ENCODE measurements at regions not wholly inside any gene's neighbourhood (a gene's known extent, or its start where the extent isn't known, plus 50 kb on each side); places are given as distances from the start of the nearest gene placed in this dataset.

DNA sequence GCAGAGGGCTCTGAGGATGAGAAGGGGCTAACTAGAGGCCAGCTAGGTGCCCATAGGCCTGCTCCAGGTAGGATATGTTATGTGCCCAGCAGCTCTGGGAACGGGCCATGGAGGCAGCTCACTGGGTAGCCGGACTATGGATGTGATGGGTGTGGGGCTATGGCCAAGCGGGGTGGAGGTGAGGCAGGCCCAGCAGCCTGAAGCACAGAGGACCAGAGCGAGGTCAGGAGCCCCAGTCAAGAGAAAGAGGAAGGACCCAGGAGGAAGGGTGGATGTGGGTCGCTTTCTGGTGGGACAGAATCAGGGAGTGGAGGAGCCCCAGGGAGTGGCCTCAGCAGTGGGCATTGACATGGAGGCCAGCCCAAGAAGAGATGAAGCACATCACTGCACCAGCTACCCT lies 117.9 kb upstream of the MLN start:
- DNase-seq: no peak

DNA sequence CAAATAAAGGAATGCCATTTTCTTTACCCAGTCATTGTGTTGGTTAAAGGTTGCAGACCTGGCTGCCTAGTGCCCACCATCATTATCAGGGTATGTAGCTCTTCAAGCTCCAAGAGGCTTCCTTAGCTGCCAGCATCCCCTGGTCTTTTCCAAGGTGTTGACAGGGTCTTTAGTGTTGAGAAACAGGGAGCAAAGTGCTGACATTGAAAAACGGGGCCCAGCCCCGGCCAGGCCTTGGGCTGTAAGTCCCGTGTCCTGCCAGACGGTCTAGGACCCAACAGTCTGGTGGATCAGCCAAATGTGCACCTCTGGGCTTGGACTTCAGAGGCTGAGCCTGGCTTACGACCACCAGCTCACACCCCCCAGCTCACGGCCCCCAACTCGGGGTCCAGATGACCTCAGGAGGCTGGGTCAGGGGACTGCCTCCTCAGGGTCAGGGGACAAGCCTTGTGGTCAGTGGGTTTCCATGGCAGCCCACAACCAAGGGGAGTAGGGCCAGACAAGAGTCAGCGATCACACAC lies 114.4 kb upstream of the MLN start:
- no peak for DNase-seq

DNA sequence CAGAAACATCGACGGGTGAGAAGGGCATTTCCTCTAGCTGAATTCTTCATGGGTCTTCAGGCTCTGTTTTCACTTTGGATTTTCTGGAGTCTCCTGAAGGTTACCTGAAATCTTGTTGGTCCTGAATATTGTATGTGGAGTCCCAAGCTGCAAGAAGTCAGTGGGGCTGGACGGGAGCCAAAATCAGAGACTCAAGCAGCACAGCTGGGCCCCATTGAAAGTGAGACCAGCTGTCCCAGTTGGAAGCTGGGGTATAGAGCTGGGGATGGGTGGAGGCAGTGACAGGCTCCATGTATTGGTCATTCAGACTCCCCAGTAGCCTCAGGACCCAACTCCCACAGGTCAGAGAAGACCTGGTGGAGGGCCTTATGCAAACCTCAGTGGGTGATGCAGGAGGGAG lies 111.3 kb upstream of the MLN start:
- DNase-seq: no peak

DNA sequence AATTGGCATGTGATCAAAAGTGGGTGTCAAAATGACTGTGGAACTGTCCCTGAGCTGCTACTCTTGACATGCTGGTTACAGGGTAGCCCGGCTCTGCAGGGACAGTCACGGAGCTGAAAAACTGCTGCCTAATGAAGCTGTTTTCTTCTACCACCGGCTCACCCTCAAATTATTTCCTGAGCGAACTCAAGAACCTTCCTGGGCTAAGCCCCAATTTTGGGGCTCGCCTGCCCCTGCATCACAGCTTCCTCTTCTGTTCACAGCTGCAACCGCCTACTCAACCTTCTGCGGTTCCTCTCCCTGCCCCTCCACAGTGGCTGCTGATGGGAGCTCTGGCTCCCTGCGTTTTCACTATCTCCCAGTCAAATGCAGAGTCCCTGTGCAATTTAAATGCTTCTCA lies 110.8 kb upstream of the MLN start:
- DNase-seq: peak; percentile 78

DNA sequence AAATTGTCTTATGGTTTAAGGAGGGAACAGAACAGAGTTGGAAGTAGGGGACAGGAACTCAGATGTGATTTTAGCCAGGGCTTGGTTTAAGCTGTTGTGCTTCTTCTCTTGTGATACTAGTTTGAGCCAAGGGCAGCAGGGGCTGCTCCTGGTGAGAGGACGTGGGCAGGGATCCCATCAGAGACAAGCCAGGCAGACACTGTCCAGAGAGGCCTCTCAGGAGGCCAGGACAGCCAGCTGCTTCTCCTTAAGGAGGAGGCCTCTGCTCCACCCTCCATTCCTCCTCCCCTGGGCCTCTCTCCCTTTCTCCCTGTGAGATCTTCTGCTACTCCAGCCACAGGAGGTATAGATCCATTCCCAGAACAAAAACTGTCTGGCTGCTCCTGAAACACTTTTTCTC lies 108.4 kb upstream of the MLN start:
- no peak for DNase-seq

DNA sequence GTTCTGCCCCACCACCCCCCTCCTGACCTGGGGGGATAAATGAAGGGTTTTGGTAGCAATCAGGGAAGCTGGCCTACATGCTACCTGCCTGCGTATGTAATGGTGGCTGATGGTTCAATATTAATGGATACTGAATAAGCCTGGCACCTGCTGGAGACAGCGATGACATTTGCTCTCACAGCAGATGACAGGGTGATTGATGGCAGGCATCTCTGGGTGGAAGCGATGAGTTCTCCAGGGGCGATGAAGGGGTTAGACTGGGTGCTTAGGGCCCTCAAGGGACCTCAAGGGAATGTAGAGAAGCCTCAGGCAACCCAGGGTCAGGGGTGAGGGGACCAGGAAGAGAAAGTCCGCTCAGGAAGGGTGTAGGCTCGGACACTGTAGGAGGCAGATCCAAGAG lies 107.7 kb upstream of the MLN start:
- DNase-seq: no peak

DNA sequence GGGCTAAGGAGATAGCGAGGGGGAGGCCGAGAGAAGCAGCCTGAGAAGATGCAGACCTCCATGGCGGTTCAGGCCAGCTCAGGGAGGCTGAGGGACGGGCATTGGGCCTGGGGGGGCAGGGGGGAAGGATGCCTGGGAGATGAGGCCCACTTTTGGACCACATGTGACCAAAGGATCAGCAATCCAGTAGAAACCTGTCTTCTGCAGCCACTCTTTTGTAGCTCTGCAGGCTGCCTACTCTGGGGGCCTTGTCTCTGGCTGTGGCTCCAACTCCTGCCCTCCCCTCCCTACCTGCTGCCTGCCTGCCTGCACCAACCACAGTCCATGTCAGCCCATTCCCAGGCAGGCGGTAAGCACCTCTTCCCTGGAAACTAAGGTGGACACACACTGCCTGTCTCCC lies 106.8 kb upstream of the MLN start:
- DNase-seq: no peak

DNA sequence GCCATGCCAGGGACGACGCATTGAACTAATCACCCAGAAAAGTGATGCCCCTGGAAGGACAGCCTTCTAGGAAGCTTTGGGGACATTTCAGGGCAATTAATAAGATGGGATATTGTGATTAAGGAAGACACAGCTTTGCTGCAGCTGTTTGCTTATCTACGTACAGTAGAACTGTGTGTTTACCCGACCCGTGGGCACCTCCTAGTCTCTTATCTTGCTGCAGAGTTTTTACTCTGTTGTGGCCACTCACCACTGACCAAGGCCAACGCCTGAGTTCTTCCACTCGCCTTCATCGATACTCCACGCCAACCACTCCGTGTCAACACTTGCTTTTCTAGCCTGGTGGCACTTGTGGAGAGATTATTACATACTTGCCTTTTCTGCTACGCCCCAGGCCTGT lies 105.9 kb upstream of the MLN start:
- DNase-seq: peak; percentile 27

DNA sequence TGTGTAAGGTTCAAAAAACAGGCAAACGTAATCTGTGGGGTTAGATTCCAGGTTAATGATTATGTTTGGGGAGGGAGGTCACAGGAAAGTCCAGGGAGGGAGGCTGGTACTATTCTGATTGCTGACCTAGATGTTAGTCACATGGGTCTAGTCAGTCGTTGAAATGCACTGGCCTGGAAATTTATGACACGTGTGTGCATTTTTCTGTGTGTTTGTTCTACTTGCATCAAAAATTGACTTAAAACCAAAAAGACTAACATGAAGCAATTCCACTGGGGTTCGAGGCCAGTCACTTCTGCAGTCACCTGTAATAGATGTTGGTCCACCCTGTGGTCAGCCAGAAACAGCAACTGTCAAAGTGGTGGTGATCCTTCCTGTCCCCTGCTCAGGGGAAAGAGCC lies 104.2 kb upstream of the MLN start:
- no peak for DNase-seq

DNA sequence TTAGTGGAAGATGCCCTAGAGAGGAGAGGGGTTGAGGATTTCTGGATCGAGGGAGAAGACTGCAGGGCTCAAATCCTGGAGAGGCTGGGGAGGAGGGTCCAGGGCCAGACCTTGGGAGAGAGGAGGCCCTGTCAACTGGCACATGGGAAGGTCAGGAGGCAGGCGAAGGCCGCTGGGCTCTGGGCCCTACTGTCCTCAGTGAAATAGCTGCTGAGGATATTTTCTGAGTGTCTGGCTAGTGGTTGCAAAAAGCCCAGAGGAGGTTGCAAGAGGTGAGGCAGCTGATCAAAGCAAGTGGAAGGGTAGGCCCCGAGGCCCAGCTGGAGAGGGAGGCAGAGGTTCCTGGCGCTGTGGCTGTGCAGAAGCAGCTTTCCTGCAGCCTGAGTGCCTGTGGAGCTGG lies 103.4 kb upstream of the MLN start:
- DNase-seq: no peak

DNA sequence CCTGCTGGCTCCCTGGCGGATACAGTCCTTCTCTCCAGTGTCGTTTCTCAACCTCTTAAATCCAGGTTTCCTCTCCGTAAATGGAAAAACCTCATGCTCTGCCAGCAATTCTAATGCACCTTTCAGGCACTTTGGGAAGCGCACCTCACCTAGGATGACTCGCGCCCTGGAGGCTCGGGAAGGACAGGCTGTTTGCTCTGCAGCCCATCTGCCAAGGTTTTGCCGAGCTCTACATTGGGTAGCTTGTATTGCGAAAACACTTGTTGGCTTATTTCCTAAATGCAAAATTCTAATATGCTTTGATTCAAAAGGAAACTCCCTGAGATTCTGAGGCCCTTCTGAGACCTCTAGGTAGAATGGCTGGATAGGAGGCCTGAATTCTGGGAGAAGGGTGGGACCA lies 102.6 kb upstream of the MLN start:
- DNase-seq: no peak

DNA sequence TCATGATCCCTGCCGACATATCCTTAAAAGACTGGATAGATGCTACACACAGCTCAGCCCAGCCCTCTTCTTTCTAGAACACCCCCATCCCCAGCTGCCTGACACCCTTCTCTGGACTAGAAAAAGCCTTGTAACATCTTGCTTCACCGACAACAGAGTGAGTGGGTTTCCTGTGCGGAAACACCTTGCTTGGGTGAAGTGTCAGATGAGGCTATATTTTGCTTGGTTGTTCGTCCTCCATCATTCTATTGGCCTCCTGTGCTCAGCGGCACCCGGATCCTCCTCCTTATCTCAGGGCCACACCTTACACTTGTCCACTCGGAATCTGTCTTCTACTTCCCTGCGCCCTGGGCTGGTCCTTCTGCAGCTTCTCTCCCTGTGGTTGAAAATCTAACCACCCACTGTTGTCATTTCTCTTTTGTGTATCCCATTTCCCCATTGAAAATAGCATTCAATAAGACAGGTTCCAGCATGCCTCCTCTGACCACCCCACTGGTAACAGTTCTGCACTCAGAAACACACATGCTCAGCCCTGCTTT lies 101.3 kb upstream of the MLN start:
- DNase-seq: peak; percentile 83

DNA sequence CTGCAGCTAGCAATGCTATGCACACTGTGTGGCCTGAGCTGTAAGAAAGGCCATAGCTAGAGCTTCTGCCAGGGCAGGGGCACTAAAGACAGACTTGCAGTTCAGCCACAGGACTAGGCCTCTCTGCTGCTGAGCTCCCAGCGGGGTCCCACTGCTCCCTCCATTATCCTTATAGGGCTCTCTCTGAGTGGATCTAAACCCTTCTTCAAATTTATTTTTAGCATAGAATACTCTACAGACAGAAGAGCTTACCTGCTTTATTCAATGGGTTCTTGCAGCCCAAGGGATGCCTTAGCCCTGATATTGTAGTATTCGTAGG lies 100.9 kb upstream of the MLN start:
- no peak for DNase-seq

DNA sequence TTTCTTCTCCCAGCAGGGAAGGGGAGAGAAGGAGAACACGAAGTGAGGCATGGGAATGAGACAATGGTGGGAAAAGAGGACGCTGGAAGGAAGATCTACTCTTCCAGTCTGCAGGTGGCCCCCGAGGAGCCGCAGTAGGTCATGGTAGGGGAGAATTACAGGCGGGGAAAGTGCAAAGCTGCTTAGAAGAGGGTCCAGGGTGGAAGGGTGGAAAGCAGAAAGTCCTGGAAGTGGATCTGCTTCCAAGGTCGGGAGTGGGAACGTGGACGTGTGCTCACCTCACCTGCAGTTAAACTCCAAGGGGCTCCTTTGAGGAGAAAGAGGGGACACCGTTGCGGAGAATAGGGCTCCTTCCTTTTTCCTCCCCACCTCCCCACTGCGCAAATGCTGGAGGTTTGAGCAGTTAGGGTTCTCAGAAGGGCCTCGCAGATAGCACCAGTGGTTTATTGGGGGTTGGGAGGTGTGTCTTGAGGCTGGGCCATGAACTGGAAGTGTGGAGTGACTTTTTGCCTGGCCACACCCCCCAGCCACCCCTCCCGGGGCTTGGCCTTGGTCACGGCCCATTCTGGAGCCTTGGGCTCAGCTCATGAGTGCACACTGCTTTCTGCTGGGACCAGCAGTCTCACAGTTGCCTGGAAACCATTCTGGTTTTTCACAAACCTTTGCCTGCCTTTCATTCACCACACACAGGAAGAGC lies 100.4 kb upstream of the MLN start:
- DNase-seq: peak; percentile 78

DNA sequence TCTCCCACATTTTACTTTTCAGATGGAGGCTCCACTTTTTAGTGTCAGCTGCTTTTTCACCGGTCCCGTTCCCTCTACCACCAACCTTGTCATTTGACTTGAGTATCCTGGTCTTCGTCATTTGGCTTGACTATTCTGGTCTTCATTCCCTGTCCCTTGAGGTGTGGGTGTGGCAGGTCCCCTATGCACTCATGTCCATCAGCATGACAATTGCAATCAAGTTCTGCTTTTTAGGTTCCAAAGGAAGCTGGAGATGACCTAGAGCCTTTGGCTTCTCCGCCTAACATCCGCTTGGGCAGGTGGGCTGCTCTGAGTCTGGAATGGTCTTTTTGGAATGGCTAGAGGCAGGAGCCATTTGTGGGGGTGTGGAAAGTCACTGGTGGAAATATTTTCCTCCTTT lies 99.8 kb upstream of the MLN start:
- DNase-seq: peak; percentile 11

DNA sequence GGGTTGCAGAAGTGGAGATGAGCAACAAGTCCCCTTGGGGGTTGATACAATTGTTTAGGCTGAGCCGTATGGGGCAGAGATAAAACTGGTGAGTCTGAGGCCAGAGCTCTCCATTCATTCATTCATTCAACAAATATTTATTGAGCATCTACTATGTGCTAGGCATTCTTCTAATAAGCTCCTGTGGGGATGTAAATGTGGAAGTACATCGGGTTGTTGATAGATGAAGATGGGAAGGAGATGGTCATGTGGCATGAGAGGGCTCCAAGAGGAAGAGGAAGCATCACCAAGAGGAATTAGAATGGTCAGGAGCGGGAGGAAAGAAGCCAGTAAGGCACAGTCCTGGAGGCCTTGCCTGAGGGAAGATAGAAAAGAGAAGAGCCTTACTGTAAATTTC lies 98.7 kb upstream of the MLN start:
- DNase-seq: no peak

DNA sequence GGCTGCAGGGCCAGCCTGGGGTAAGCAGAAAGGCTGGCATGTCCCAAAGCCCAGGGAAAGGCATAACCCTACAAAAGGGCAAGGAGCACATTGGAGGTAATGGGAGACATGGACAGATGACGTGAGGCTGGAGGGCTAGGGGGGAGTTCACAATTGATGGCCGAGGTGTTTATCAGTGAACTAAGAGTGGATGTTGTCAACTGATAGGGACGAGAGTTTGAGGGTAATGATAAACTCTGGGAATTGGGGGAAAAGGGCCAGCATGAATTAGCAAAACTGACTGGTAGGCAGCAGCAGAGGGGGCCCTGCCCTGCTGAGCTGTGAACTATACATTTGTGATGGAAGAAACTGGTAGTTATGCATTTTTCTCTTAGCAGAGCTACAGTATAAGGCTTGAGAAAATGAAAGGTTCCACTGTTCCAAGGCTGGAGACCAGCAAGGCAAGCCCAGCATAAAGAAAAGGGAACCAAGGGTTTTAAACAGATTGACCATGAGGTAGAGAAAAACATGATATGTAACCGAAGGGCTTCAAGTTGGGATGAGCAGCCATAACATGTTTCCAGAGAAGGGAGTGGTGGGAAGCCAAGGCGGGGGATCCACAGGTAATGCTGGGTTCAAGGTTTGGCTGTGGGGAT lies 98.1 kb upstream of the MLN start:
- DNase-seq: no peak

DNA sequence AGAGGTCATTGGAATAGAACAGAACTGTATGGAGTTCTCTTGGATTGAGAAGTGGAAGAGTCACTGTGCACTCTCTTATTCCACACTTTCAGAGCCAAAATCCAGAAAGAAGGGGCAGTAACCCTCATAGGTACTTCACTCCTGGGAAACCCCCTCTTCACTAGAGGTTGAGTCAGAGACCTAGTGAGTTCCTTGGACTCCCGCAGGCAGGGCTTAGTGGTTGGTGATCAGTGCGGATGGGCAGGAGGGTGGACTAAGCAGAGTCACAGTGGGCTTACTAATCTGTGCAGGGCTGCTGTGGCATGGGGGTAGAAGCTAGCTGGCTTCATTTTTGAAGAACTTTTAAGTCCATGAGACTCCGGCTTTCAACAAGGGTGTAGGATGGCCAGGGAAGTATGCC lies 95.0 kb upstream of the MLN start:
- DNase-seq: no peak

DNA sequence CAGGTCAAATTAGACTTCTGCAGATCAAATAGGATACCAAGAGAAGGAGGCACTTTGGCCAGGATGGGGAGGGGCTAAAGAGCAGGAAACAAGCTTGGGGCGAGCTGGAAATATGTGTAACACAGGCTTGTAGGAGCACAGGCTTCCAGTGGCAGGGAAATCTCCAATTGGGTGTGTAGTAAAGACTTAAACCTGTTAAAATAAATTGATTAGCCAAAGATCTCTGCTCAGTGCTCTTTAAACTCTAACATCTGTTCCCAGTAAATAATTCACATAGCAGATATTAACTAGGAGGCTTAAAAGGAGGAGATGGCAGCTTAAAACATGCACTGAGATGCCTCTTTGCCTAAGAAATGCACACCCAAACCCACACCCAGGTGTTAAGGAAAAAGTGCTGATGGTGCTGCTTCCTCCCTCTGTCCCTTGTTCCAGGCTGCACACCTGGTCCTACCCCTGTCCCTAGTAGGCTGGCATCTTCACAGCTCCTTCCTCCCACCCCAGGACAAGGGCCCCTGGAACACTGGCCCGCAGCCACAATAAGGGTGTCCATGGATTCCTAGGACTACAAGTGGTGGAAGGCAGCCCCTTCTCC lies 93.5 kb upstream of the MLN start:
- DNase-seq: no peak

DNA sequence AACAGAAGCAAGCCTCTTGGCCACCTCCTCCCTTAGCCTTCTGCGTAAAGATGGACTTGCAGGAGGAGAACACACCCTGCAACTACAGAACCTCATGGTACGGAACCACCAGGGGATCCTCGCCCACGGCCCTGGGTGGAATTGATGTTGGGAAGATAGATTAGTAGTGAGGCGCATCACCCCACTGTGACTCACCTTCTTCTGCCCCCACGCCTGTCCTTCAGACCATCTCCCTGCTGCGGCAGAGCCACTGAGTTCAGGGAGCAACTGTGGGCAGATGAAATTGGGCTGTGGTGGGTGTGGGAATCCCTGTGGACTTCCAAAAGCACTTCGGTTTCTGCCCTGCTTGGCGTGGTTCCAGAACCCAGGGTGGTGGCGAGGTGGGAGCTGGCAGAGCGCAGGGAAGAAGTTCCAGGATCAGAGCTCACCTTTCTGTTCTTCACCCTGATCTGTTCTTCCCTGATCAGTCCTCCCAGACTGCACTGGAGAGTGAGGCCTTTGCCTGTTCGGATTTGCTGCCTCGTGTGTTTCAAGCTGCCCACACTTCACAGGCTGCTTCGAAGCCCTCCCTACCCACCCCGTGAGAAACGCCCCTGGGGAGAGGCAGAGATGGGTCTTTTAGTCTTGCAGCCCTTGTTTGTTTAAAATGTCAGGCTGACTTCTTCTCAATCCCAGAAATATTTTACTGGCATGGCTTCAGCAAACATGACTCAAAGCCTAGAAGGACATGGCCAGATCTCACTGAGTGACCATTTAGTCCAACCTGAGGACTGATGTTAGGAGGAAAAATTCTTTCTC lies 92.8 kb upstream of the MLN start:
- no peak for DNase-seq

DNA sequence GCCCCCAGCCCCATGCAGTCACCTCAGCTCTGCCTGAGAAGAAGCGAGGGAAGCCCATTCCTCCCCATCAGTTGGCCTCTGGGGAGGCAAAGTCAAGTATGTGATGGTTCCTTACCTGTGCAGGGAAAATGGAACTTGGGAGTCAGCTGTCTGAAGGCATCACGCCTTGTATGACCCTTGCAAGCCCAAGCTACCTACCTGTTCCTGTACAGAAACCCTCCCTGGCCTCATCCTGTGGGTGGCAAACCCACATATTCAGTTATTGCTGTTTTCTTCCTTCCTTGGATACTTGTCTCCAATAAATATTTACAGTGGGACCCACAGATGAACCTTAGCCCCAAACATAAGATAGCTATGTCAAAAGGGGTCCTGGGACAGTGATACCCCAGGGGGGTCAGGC lies 92.2 kb upstream of the MLN start:
- DNase-seq: no peak

DNA sequence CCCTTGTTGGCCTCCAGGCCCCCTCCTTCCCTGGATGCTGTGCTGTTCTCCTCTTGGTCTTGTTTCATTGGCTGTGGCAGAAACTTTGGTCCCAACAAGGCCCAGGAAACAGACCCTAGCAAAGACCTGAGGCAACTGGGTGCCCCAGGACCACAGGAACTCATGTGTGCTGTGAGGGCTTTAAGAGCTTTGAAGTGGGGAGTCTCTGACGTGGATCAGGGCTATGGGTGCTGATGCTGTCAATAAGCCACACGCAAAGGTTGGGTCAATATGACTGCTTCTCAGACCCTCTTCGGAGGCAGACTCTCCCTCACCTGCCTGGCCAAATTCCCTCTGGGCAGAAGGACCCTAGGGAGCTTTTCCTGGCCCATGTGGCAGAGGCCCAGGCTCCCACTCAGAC lies 91.5 kb upstream of the MLN start:
- DNase-seq: no peak

DNA sequence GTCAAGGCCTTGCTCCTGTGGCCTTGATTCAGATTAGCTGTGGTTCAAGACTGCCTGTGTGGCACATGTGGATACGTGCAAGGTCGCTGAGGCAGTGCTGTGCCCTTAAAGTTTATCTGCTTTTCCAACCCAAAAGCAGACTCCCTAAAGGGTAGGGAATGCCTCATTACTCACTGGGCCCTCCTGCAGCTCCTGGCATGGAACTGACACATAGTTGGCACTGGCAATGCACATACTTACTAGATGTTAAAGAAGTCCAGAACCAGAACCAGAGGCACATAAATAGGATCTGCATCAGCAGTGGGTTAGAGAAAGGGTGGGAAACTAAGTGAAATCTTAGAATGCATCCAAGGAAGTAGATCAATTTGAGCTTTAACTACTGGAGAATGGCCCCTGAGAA lies 90.6 kb upstream of the MLN start:
- DNase-seq: no peak
